BJ (cell line): ENCODE measurements at regions not wholly inside any gene's neighbourhood (a gene's known extent, or its start where the extent isn't known, plus 50 kb on each side); places are given as distances from the start of the nearest gene placed in this dataset.

Experiments
- CTCF ChIA-PET: fragments of 350-600 bp; formaldehyde crosslinking; extraction: SDS; loops from one replicate; lab custom pipeline; 2021; ENCODE audit warnings: antibody characterized with exemption, inconsistent platforms; lab: Yijun Ruan, JAX
- POLR2A ChIA-PET: fragments of 300-600 bp; sonication (Branson Sonifier 250); formaldehyde crosslinking; extraction: SDS; loops from one replicate; lab custom pipeline; 2021; ENCODE audit warnings: antibody characterized with exemption; lab: Charles Lee
- DNase-seq: peaks from one replicate; pipeline ENCODE4 v3.0.0-alpha.2; 2011; ENCODE audit warnings: low read depth
- H3K27me3 ChIP-seq: 2 replicates; pipeline ENCODE4 v1.6.0; 2011; ENCODE audit warnings: low read length; ENCODE audit not compliant: control insufficient read depth, insufficient read depth
- H3K36me3 ChIP-seq: 2 replicates; pipeline ENCODE4 v1.5.1; 2011; ENCODE audit warnings: low read length; ENCODE audit not compliant: control insufficient read depth, insufficient read depth
- H3K4me3 ChIP-seq: 2 replicates; pipeline ENCODE4 v1.5.1; 2011; ENCODE audit warnings: low read depth, mild to moderate bottlenecking, control low read depth, low read length
- TF ChIP-seq, protein P1 (sequence below): IDR thresholded peaks from 2 replicates; pipeline ENCODE4 v1.5.1; 2011; ENCODE audit warnings: low read depth, mild to moderate bottlenecking, control low read depth, inconsistent platforms, low read length, moderate library complexity; ENCODE audit not compliant: insufficient read depth

DNA sequence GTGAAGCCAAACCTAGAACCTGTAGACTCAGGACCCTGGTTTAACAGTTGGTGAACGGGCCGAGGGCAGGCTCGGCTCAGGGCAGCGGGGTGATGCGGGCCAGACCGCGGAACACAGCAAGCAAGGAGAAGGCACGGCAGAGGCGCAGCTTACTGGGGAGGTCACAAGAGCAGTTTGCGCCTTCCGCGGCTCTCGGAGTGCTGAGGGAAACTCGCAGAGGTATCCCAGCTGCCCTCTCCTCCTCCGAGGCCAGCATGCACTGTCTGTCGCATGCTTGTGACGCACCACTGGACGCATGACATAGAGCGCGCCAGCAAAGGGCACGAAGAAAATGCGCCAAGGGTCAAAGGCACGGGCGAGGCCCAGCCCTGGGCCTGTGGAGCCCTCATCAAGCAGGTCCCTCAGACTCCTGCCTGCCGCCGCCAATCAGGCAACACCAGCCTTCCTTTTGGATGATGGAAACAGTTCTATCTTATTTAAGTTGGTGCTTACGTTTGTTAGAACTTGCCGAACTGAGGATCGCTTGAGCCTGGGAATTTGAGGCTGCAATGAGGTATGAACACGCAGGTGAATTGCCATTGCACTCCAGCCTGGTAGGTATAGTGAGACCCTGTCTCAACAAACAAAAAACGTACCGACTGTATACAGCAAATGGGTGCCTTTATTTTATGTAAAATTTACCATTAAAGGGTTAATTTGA is 574.3 kb upstream of the GHITM start:
- no peak for DNase-seq
- TF ChIP-seq, protein P1, sequence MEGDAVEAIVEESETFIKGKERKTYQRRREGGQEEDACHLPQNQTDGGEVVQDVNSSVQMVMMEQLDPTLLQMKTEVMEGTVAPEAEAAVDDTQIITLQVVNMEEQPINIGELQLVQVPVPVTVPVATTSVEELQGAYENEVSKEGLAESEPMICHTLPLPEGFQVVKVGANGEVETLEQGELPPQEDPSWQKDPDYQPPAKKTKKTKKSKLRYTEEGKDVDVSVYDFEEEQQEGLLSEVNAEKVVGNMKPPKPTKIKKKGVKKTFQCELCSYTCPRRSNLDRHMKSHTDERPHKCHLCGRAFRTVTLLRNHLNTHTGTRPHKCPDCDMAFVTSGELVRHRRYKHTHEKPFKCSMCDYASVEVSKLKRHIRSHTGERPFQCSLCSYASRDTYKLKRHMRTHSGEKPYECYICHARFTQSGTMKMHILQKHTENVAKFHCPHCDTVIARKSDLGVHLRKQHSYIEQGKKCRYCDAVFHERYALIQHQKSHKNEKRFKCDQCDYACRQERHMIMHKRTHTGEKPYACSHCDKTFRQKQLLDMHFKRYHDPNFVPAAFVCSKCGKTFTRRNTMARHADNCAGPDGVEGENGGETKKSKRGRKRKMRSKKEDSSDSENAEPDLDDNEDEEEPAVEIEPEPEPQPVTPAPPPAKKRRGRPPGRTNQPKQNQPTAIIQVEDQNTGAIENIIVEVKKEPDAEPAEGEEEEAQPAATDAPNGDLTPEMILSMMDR = no peak
- POLR2A ChIA-PET = no interaction called here

DNA sequence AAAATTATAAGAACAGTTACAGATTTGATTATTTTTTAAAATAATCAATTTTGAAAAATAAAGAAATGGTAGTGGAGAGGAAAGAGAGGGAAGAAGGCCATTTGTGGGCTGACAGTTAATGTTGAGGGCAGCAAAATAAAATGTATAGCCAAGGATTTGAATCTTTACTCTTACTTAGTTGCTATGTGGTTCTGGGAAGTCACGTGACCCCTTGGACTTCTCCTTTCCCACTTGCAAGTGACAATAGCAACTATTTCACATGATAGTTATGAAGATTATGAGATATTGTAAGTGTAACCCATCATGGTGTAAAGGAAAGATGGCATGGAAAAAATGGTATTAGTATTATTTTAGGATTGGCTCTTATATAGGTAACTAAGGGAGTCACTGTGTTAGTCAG is 567.3 kb upstream of the GHITM start:
- no peaks in the 10 kb centered on the region for H3K27me3 ChIP-seq
- DNase-seq = no peak
- TF ChIP-seq, protein P1 = no peak
- no peak overlapping the region for H3K4me3 ChIP-seq
- CTCF ChIA-PET = no interaction called here
- POLR2A ChIA-PET = no interaction called here
- no peaks in the 10 kb centered on the region for H3K36me3 ChIP-seq

More for the DNA sequence above, 574.3 kb upstream of the GHITM start:
- H3K4me3 ChIP-seq = no peak overlapping the region
- no peaks in the 10 kb centered on the region for H3K27me3 ChIP-seq
- CTCF ChIA-PET = no interaction called here
- H3K36me3 ChIP-seq = no peaks in the 10 kb centered on the region

DNA sequence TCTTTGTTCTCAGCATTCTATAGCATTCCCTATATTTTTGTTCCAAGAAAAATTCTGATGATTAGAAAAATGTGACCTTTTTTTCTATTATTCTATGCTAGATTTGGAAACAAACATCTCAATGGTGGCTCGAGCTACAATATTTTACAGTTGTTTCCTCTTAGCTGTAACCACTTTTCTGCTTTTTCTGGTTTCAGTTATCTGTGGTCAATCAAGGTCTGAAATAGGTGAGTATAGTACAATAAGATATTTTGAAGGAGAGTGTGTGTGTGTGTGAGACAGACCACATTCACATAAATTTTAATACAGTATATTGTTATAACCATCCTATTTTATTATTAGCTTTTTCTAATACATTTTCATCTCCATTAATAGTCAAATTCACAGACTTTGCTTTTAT is 564.5 kb upstream of the GHITM start:
- Histone ChIP-seq H3K4me3 (no peak overlapping the region), H3K27me3 (no peaks in the 10 kb centered on the region), H3K36me3 (no peaks in the 10 kb centered on the region)
- ChIA-PET CTCF (no interaction called here), POLR2A (no interaction called here)
- DNase-seq = no peak
- TF ChIP-seq, protein P1 = no peak

DNA sequence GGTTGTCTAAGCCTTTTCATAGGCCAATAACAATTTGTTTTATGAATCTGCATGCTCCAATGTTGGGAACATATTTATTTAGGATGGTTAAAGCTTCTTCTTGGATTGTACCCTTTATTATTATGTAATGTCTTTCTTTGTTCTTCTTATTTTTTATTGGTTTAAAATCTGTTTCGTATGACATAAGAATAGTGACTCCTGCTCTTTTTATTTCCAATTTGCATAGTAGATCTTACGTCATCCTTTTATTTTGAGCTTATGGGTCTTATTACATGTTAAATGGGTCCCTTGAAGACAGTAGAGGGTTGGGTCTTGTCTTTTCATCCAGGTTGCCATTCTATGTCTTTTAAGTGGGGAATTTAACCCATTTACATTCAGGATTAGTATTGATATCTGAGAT is 561.9 kb upstream of the GHITM start:
- Histone ChIP-seq H3K4me3 (no peak overlapping the region), H3K27me3 (no peaks in the 10 kb centered on the region), H3K36me3 (no peaks in the 10 kb centered on the region)
- CTCF ChIA-PET = no interaction called here
- POLR2A ChIA-PET = no interaction called here
- TF ChIP-seq, protein P1 = no peak
- DNase-seq = no peak

DNA sequence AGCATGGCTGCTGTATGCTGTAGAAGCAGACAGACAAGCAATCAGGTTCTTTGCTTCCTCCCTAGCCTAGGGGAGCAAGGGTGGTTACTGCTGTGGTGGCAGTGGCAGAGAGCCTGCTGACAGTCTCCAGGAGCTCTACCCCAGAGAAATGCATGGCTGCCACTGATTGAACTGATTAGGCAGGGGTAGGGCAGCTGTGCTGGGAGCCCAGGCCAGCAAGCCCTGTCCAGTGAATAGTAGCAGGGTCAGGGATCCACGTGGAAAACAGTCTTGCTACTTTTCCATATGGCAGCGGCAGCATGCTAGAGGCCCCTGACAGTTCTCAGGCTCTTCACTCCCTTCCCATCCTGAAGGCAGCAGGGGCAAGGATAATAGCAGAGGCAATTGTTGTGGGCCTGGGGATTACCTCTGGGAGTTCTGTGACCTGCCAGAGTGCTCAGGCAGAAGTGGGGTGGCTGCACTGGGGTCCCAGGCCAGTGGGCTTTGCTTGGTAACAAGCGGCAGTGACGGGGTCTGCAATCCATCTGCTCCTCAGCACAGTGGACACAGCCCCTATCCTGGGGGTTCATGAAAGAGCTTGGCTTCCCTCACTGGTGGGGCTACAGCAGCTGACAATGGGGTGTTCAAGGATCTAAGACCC is 558.8 kb upstream of the GHITM start:
- no peaks in the 10 kb centered on the region for H3K27me3 ChIP-seq
- POLR2A ChIA-PET = no interaction called here
- H3K36me3 ChIP-seq = no peaks in the 10 kb centered on the region
- CTCF ChIA-PET = no interaction called here
- DNase-seq = no peak
- TF ChIP-seq, protein P1 = no peak
- H3K4me3 ChIP-seq = no peak overlapping the region
